ENCODE measurements at regions not wholly inside any gene's neighbourhood (a gene's known extent, or its start where the extent isn't known, plus 50 kb on each side); places are given as distances from the start of the nearest gene placed in this dataset.

- no peaks in the 10 kb centered on the region for H3K9me3 ChIP-seq
- POLR2A ChIA-PET = no interaction called here
- H3K4me3 ChIP-seq (ENCODE audit: low read depth in 2 of 2, low read length in 1 of 2) = no peak overlapping the region
- H3K9ac ChIP-seq = no peak overlapping the region
- 49% methylated on average over 8 of the region's 8 CpGs for WGBS (ENCODE audit: low lambda C conversion rate)
- no peak overlapping the region for H3K4me2 ChIP-seq
- DNase-seq = no peak
- no peaks in the 10 kb centered on the region for H3K79me2 ChIP-seq (ENCODE audit: insufficient read depth)
- TF ChIP-seq RAD21 (IDR thresholded peaks at IDR 0.05; ENCODE audit: low read length) = no peak
- TF ChIP-seq FOSL2 (IDR thresholded peaks at IDR 0.05; ENCODE audit: borderline replicate concordance, low read depth) = no peak
- no peak for TF ChIP-seq FOXM1 (IDR thresholded peaks at IDR 0.05; ENCODE audit: low read depth)
- no peak for TF ChIP-seq RFX5 (IDR thresholded peaks at IDR 0.05; ENCODE audit: low read length)
- TF ChIP-seq TEAD4 (IDR thresholded peaks at IDR 0.05; ENCODE audit: borderline replicate concordance, insufficient read depth) = no peak
- no peak for TF ChIP-seq JUND (IDR thresholded peaks at IDR 0.05)
- TF ChIP-seq, protein P1, sequence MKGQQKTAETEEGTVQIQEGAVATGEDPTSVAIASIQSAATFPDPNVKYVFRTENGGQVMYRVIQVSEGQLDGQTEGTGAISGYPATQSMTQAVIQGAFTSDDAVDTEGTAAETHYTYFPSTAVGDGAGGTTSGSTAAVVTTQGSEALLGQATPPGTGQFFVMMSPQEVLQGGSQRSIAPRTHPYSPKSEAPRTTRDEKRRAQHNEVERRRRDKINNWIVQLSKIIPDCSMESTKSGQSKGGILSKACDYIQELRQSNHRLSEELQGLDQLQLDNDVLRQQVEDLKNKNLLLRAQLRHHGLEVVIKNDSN (IDR thresholded peaks at IDR 0.05; ENCODE audit: borderline replicate concordance, low read depth) = no peak
- no peak for TF ChIP-seq GATA2 (CRISPR knock-in tag; IDR thresholded peaks at IDR 0.05)
- no peak for TF ChIP-seq ELF1 (IDR thresholded peaks at IDR 0.05)
- TF ChIP-seq NRF1 (IDR thresholded peaks at IDR 0.05; ENCODE audit: low read depth, low read length) = no peak
- TF ChIP-seq MXI1 (IDR thresholded peaks at IDR 0.05; ENCODE audit: low read depth, low read length) = no peak
- no peak for TF ChIP-seq IRF3 (IDR thresholded peaks at IDR 0.05; ENCODE audit: low read depth, low read length)
- no peak for TF ChIP-seq NFIC (IDR thresholded peaks at IDR 0.05; ENCODE audit: borderline replicate concordance)
- TF ChIP-seq EP300 (IDR thresholded peaks at IDR 0.05; ENCODE audit: borderline replicate concordance in 1 of 2, low read depth in 1 of 2, low read length in 1 of 2) = no peak
- TF ChIP-seq GABPA (IDR thresholded peaks at IDR 0.05; ENCODE audit: low read depth) = no peak
- TF ChIP-seq, protein P2, sequence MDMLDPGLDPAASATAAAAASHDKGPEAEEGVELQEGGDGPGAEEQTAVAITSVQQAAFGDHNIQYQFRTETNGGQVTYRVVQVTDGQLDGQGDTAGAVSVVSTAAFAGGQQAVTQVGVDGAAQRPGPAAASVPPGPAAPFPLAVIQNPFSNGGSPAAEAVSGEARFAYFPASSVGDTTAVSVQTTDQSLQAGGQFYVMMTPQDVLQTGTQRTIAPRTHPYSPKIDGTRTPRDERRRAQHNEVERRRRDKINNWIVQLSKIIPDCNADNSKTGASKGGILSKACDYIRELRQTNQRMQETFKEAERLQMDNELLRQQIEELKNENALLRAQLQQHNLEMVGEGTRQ (IDR thresholded peaks at IDR 0.05; ENCODE audit: borderline replicate concordance, low read depth, low read length) = no peak
- TF ChIP-seq, protein P3, sequence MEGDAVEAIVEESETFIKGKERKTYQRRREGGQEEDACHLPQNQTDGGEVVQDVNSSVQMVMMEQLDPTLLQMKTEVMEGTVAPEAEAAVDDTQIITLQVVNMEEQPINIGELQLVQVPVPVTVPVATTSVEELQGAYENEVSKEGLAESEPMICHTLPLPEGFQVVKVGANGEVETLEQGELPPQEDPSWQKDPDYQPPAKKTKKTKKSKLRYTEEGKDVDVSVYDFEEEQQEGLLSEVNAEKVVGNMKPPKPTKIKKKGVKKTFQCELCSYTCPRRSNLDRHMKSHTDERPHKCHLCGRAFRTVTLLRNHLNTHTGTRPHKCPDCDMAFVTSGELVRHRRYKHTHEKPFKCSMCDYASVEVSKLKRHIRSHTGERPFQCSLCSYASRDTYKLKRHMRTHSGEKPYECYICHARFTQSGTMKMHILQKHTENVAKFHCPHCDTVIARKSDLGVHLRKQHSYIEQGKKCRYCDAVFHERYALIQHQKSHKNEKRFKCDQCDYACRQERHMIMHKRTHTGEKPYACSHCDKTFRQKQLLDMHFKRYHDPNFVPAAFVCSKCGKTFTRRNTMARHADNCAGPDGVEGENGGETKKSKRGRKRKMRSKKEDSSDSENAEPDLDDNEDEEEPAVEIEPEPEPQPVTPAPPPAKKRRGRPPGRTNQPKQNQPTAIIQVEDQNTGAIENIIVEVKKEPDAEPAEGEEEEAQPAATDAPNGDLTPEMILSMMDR (IDR thresholded peaks at IDR 0.05) = no peak
- CTCF ChIA-PET = no interaction called here
- H3K4me1 ChIP-seq (ENCODE audit: control insufficient read depth in 1 of 2, insufficient read depth in 2 of 2, low read depth in 1 of 2, low read length in 1 of 2) = no peaks in the 10 kb centered on the region; a peak in 1 of 4 replicates
- no peaks in the 10 kb centered on the region for H3K27me3 ChIP-seq (ENCODE audit: insufficient read depth)
- no peaks in the 10 kb centered on the region for H4K20me1 ChIP-seq (ENCODE audit: insufficient read depth)
- no peaks in the 10 kb centered on the region for H3K9me2 ChIP-seq
- H3K27ac ChIP-seq (ENCODE audit: low read depth in 2 of 2, low read length in 1 of 2) = no peak overlapping the region
- no peak overlapping the region for H2AFZ ChIP-seq (ENCODE audit: low read depth)
- no peaks in the 10 kb centered on the region for H3F3A ChIP-seq (replicated peaks; ENCODE audit: insufficient read depth)
- H3K36me3 ChIP-seq (replicated peaks in 1 of 2; ENCODE audit: control insufficient read depth in 1 of 2, insufficient read depth in 2 of 2, low read length in 1 of 2) = no peaks in the 10 kb centered on the region
Observed at GRCh38 chr10:128929131-128929530, 537.9 kb upstream of the MGMT start.
